GM21737 (cell line): ENCODE measurements at regions not wholly inside any gene's neighbourhood (a gene's known extent, or its start where the extent isn't known, plus 50 kb on each side); places are given as distances from the start of the nearest gene placed in this dataset.
"Not testable (repeated sequence)": the region's sequence is repeated elsewhere in the genome, so short reads cannot be mapped to it uniquely, and the experiment has no call there.

Experiments used
- ATAC-seq: cut with Tn5 transposase; IDR thresholded peaks from one replicate; pipeline ENCODE4 v1.9.1; 2021; ENCODE audit warnings: mild to moderate bottlenecking, moderate library complexity; ENCODE audit not compliant: unreplicated experiment

- ATAC-seq: no peak
Observed at GRCh38 chr2:58473165-58473564, 232.0 kb upstream of the FANCL start.

- ATAC-seq: no peak
Observed at GRCh38 chr2:58466804-58467203, 225.7 kb upstream of the FANCL start.

- ATAC-seq: not testable (repeated sequence)
Observed at GRCh38 chr2:58466021-58466420, 224.9 kb upstream of the FANCL start.

GRCh38 chr2:58460670-58461069, 219.5 kb upstream of the FANCL start:
- no peak for ATAC-seq

GRCh38 chr2:58449286-58450010, 208.3 kb upstream of the FANCL start:
- ATAC-seq: peak; percentile 88

- ATAC-seq: no peak
Observed at GRCh38 chr2:58448845-58449244, 207.7 kb upstream of the FANCL start.

- no peak for ATAC-seq
Observed at GRCh38 chr2:58448065-58448507, 207.0 kb upstream of the FANCL start.

- ATAC-seq: no peak
Observed at GRCh38 chr2:58447586-58447985, 206.5 kb upstream of the FANCL start.

- no peak for ATAC-seq
Observed at GRCh38 chr2:58441643-58442042, 200.5 kb upstream of the FANCL start.

GRCh38 chr2:58436872-58437271, 195.7 kb upstream of the FANCL start:
- no peak for ATAC-seq

GRCh38 chr2:58435246-58435645, 194.1 kb upstream of the FANCL start:
- no peak for ATAC-seq

GRCh38 chr2:58434692-58435091, 193.6 kb upstream of the FANCL start:
- ATAC-seq: no peak

- no peak for ATAC-seq
Observed at GRCh38 chr2:58432491-58433170, 191.5 kb upstream of the FANCL start.

- no peak for ATAC-seq
Observed at GRCh38 chr2:58429014-58429875, 188.1 kb upstream of the FANCL start.

- ATAC-seq: no peak
Observed at GRCh38 chr2:58428096-58429013, 187.2 kb upstream of the FANCL start.

- no peak for ATAC-seq
Observed at GRCh38 chr2:58427572-58428095, 186.5 kb upstream of the FANCL start.

GRCh38 chr2:58425368-58425767, 184.2 kb upstream of the FANCL start:
- no peak for ATAC-seq

- no peak for ATAC-seq
Observed at GRCh38 chr2:58419983-58420382, 178.9 kb upstream of the FANCL start.

GRCh38 chr2:58416696-58417095, 175.6 kb upstream of the FANCL start:
- no peak for ATAC-seq

- ATAC-seq: no peak
Observed at GRCh38 chr2:58414506-58414905, 173.4 kb upstream of the FANCL start.
